HEK293 (cell line): ENCODE measurements at regions not wholly inside any gene's neighbourhood (a gene's known extent, or its start where the extent isn't known, plus 50 kb on each side); places are given as distances from the start of the nearest gene placed in this dataset.

Experiments used
- CTCF ChIA-PET: fragments of 350-600 bp; formaldehyde crosslinking; extraction: SDS; loops from one replicate; lab custom pipeline; 2021; ENCODE audit warnings: antibody characterized with exemption; lab: Yijun Ruan, JAX
- POLR2A ChIA-PET: fragments of 300-600 bp; formaldehyde crosslinking; extraction: SDS; loops from one replicate; lab custom pipeline; 2020; ENCODE audit warnings: antibody characterized with exemption, inconsistent platforms; lab: Yijun Ruan, JAX
- H3K27ac ChIP-seq: fragments of 200-500 bp; sonication (Bioruptor generic); 2 replicates; pipeline ENCODE4 v1.5.1; 2014; ENCODE audit warnings: low read depth, low read length, control low read depth, inconsistent platforms; ENCODE audit errors: extremely low read depth
- H3K36me3 ChIP-seq, 2 experiments: fragments of 200-500 bp in 1 of 2; sonication (Bioruptor generic) in 1 of 2; 1 replicate in 1 of 2; 2 replicates in 1 of 2; pipeline ENCODE4 v1.5.1; 2014 to 2017; ENCODE audit warnings: inconsistent platforms in 2 of 2, low read length in 2 of 2; ENCODE audit not compliant: control insufficient read depth in 2 of 2, insufficient read depth in 1 of 2
- H3K4me1 ChIP-seq: fragments of 200-500 bp; sonication (Bioruptor generic); 2 replicates; pipeline ENCODE4 v1.5.1; 2014; ENCODE audit warnings: mild to moderate bottlenecking, low read length, inconsistent platforms; ENCODE audit not compliant: control insufficient read depth, insufficient read depth
- H3K4me3 ChIP-seq: 2 replicates; pipeline ENCODE4 v1.5.1; 2011; ENCODE audit warnings: low read depth, mild to moderate bottlenecking, control low read depth, low read length, moderate library complexity
- H3K9me3 ChIP-seq: fragments of 200-500 bp; sonication (Bioruptor generic); 2 replicates; pipeline ENCODE4 v1.5.1; 2014; ENCODE audit warnings: low read depth, low read length, inconsistent platforms; ENCODE audit not compliant: control insufficient read depth, insufficient read depth
- ELK4 ChIP-seq: IDR thresholded peaks from 2 replicates; pipeline ENCODE4 v1.6.1; 2011; ENCODE audit warnings: mild to moderate bottlenecking, low read depth, low read length, borderline replicate concordance
- HOXD13 ChIP-seq: sonication (generic); formaldehyde crosslinking; IDR thresholded peaks from 2 replicates; pipeline ENCODE4 v1.8.0; 2022; ENCODE audit warnings: missing genetic modification reagents, borderline replicate concordance
- KLF17 ChIP-seq: fragments of 450-650 bp; formaldehyde crosslinking; IDR thresholded peaks from 2 replicates; pipeline ENCODE4 v1.5.1; 2016; ENCODE audit warnings: missing biosample characterization, missing genetic modification characterization
- KLF9 ChIP-seq: fragments of 450-650 bp; formaldehyde crosslinking; IDR thresholded peaks from 2 replicates; pipeline ENCODE4 v1.5.1; 2016; ENCODE audit warnings: missing biosample characterization, missing genetic modification characterization, low read depth
- SCRT1 ChIP-seq: fragments of 450-650 bp; formaldehyde crosslinking; IDR thresholded peaks from 2 replicates; pipeline ENCODE4 v1.5.1; 2016; ENCODE audit warnings: missing biosample characterization, missing genetic modification characterization, borderline replicate concordance
- ZBTB20 ChIP-seq: fragments of 450-650 bp; formaldehyde crosslinking; IDR thresholded peaks from 2 replicates; pipeline ENCODE4 v1.5.1; 2016; ENCODE audit warnings: missing biosample characterization, missing genetic modification characterization
- ZNF112 ChIP-seq: fragments of 450-650 bp; formaldehyde crosslinking; IDR thresholded peaks from 2 replicates; pipeline ENCODE4 v1.5.0; 2017; ENCODE audit warnings: missing biosample characterization, missing genetic modification characterization
- ZNF132 ChIP-seq: fragments of 450-650 bp; formaldehyde crosslinking; IDR thresholded peaks from 2 replicates; pipeline ENCODE4 v1.5.1; 2017; ENCODE audit warnings: missing biosample characterization, missing genetic modification characterization, borderline replicate concordance
- ZNF18 ChIP-seq: fragments of 450-650 bp; formaldehyde crosslinking; IDR thresholded peaks from 2 replicates; pipeline ENCODE4 v1.5.1; 2016; ENCODE audit warnings: missing biosample characterization, missing genetic modification characterization
- ZNF19 ChIP-seq: fragments of 450-650 bp; formaldehyde crosslinking; IDR thresholded peaks from 2 replicates; pipeline ENCODE4; 2016; ENCODE audit warnings: missing biosample characterization, missing genetic modification characterization, low read depth
- ZNF211 ChIP-seq: fragments of 450-650 bp; formaldehyde crosslinking; IDR thresholded peaks from 2 replicates; pipeline ENCODE4 v1.5.1; 2016; ENCODE audit warnings: low read depth, missing biosample characterization, missing genetic modification characterization
- ZNF23 ChIP-seq: fragments of 450-650 bp; formaldehyde crosslinking; IDR thresholded peaks from 2 replicates; pipeline ENCODE4 v1.5.1; 2016; ENCODE audit warnings: missing biosample characterization, missing genetic modification characterization, borderline replicate concordance
- ZNF350 ChIP-seq: fragments of 450-650 bp; formaldehyde crosslinking; IDR thresholded peaks from 2 replicates; pipeline ENCODE4 v1.5.0; 2017; ENCODE audit warnings: missing biosample characterization, mild to moderate bottlenecking, missing genetic modification characterization
- ZNF433 ChIP-seq: fragments of 450-650 bp; formaldehyde crosslinking; IDR thresholded peaks from 2 replicates; pipeline ENCODE4 v1.5.1; 2016; ENCODE audit warnings: missing biosample characterization, missing genetic modification characterization, low read depth
- ZNF529 ChIP-seq: fragments of 450-650 bp; formaldehyde crosslinking; IDR thresholded peaks from 2 replicates; pipeline ENCODE4 v1.5.1; 2017; ENCODE audit warnings: missing genetic modification characterization, missing biosample characterization; ENCODE audit not compliant: insufficient replicate concordance
- ZNF544 ChIP-seq: fragments of 450-650 bp; formaldehyde crosslinking; IDR thresholded peaks from 2 replicates; pipeline ENCODE4 v1.5.0; 2017; ENCODE audit warnings: missing biosample characterization, missing genetic modification characterization
- ZNF558 ChIP-seq: fragments of 450-650 bp; formaldehyde crosslinking; IDR thresholded peaks from 2 replicates; pipeline ENCODE4 v1.5.1; 2016; ENCODE audit warnings: missing biosample characterization, missing genetic modification characterization
- ZNF610 ChIP-seq: fragments of 450-650 bp; formaldehyde crosslinking; IDR thresholded peaks from 2 replicates; pipeline ENCODE4 v1.5.1; 2016; ENCODE audit warnings: missing biosample characterization, missing genetic modification characterization, borderline replicate concordance
- ZNF677 ChIP-seq: fragments of 450-650 bp; IDR thresholded peaks from 2 replicates; pipeline ENCODE4 v1.5.0; 2018; ENCODE audit warnings: missing biosample characterization, mild to moderate bottlenecking, missing genetic modification characterization, moderate library complexity
- ZNF707 ChIP-seq: fragments of 450-650 bp; formaldehyde crosslinking; IDR thresholded peaks from 2 replicates; pipeline ENCODE4 v1.5.1; 2016; ENCODE audit warnings: missing biosample characterization, missing genetic modification characterization
- ZNF776 ChIP-seq: fragments of 450-650 bp; formaldehyde crosslinking; IDR thresholded peaks from 2 replicates; pipeline ENCODE4 v1.5.0; 2017; ENCODE audit warnings: missing biosample characterization, missing genetic modification characterization, borderline replicate concordance
- ZNF843 ChIP-seq: fragments of 450-650 bp; formaldehyde crosslinking; IDR thresholded peaks from 2 replicates; pipeline ENCODE4 v1.5.1; 2016; ENCODE audit warnings: missing biosample characterization, missing genetic modification characterization
- TF ChIP-seq, protein P1 (sequence below): fragments of 450-650 bp; formaldehyde crosslinking; IDR thresholded peaks from 2 replicates; pipeline ENCODE4 v1.5.1; 2016; ENCODE audit warnings: missing biosample characterization, missing genetic modification characterization
- TF ChIP-seq, protein P2 (sequence below): fragments of 450-650 bp; formaldehyde crosslinking; IDR thresholded peaks from 2 replicates; pipeline ENCODE4 v1.5.1; 2017; ENCODE audit warnings: missing biosample characterization, missing genetic modification characterization

GRCh38 chr4:15245006-15245530 lies 182.8 kb upstream of the C1QTNF7 start:
- Histone ChIP-seq H3K9me3 (no peaks in the 10 kb centered on the region), H3K4me1 (no peaks in the 10 kb centered on the region), H3K27ac (no peak overlapping the region), H3K4me3 (no peak overlapping the region), H3K36me3 (no peaks in the 10 kb centered on the region)
- ChIA-PET CTCF (interaction anchor here (0.6 kb wide), 1 partner anchor 148 kb away, joined by 3 read pairs; no protein-coding TSS in a partner anchor), POLR2A (no interaction called here)
- TF ChIP-seq ZNF610 (tag by site-specific recombination) (no peak), ZNF433 (tag by site-specific recombination) (no peak), ZNF558 (tag by site-specific recombination) (no peak), ZNF211 (no peak), ZNF18 (tag by site-specific recombination) (no peak), ZNF112 (tag by site-specific recombination) (no peak), HOXD13 (no peak), ZNF843 (tag by site-specific recombination) (no peak), ZNF776 (no peak), ZNF707 (tag by site-specific recombination) (no peak), ZNF544 (tag by site-specific recombination) (no peak), ZBTB20 (tag by site-specific recombination) (no peak)
- TF ChIP-seq, protein P1, sequence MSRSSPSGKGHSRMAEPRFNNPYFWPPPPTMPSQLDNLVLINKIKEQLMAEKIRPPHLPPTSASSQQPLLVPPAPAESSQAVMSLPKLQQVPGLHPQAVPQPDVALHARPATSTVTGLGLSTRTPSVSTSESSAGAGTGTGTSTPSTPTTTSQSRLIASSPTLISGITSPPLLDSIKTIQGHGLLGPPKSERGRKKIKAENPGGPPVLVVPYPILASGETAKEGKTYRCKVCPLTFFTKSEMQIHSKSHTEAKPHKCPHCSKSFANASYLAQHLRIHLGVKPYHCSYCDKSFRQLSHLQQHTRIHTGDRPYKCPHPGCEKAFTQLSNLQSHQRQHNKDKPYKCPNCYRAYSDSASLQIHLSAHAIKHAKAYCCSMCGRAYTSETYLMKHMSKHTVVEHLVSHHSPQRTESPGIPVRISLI (tag by site-specific recombination) = no peak
- TF ChIP-seq, protein P2, sequence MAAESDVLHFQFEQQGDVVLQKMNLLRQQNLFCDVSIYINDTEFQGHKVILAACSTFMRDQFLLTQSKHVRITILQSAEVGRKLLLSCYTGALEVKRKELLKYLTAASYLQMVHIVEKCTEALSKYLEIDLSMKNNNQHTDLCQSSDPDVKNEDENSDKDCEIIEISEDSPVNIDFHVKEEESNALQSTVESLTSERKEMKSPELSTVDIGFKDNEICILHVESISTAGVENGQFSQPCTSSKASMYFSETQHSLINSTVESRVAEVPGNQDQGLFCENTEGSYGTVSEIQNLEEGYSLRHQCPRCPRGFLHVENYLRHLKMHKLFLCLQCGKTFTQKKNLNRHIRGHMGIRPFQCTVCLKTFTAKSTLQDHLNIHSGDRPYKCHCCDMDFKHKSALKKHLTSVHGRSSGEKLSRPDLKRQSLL = no peak

DNA sequence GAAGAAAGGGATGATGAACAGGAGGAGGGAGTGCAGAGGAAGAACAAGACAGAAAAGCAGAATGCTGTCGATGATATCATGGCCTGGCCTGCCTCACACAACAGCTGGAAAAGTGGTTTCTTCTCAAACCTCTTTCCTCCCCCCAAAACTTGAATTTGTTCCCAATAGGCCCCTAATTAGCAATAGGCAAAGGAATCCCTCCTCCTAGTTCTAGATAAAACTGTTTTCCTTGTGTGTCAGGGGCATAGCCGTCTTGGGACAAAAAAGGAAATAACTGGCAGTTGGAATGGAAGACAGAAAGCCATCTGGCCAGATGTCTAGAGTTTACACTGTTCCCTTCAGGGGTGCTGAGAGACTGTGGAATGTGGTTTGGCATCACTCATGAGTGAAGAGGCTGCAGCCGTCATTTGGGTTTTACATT lies 177.8 kb upstream of the C1QTNF7 start:
- TF ChIP-seq KLF17 (no peak), ZNF19 (tag by site-specific recombination) (no peak), ZNF677 (tag by site-specific recombination) (no peak), SCRT1 (tag by site-specific recombination) (no peak), ELK4 (no peak), KLF9 (tag by site-specific recombination) (no peak), ZNF132 (tag by site-specific recombination) (no peak), ZNF529 (no peak), ZNF350 (tag by site-specific recombination) (no peak), ZNF23 (tag by site-specific recombination) (no peak)
- TF ChIP-seq, all 188 proteins: peak for 0
- CTCF ChIA-PET = no interaction called here
- Histone ChIP-seq H3K9me3 (no peaks in the 10 kb centered on the region), H3K4me1 (no peaks in the 10 kb centered on the region), H3K36me3 (no peaks in the 10 kb centered on the region), H3K27ac (no peak overlapping the region), H3K4me3 (no peak overlapping the region)
- POLR2A ChIA-PET = no interaction called here
